ENCODE measurements at regions not wholly inside any gene's neighbourhood (a gene's known extent, or its start where the extent isn't known, plus 50 kb on each side); places are given as distances from the start of the nearest gene placed in this dataset.
"Not testable (repeated sequence)": the region's sequence is repeated elsewhere in the genome, so short reads cannot be mapped to it uniquely, and the experiment has no call there.

DNA sequence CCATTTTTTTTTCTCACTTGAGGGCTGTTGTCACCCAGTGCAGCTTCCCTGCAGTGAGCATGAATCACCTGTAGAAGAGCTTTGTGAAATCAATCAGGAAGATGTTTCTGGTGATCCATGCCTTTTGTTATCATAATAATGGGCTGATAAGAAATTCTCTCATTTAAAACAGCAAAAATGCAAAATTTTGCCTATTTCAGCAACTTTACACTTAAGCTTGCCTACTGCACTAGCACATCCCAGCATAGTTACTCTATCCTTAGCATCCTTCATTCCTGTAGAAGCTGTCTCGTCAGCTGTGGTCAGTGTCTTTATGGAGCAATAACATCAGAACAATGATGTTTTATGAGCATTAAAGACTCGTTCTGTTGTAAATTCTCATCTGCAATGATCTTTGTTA lies 178.6 kb upstream of the ZNF804A start:
- DNase-seq (ENCODE audit: low read depth), result no peak

DNA sequence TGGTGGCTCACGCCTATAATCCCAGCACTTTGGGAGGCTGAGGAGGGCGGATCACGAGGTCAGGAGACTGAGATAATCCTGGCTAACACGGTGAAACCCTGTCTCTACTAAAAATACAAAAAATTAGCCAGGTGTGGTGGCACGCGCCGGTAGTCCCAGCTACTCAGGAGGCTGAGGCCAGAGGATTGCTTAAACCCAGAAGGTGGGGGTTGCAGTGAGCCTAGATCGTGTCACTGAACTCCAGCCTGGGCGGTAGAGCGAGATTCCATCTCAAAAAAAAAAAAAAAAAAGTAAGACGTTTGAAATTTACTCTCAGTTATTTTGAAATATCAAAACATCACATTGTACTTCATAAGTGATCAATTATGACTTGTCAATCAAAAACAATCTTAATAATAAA lies 176.9 kb upstream of the ZNF804A start:
- not testable (repeated sequence) for DNase-seq (ENCODE audit: low read depth)

DNA sequence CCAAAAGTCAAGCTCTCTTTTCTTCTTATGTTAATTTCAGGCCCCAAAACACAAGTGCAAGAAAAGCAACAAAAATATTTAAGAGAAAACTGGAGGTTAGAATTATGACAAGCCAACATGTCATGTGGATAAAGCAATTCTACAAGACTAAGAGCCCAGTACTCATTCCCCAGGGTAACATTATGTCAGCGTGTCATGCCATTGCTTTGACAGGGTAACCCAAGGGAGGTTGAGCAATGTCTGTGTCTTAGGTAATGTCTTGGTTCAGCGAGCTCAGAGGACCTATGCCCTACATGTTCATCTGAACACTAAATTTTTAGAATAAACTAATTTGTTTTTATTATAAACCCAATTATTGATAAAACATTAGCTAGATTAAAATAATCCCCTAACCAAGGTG lies 173.2 kb upstream of the ZNF804A start:
- no peak for DNase-seq (ENCODE audit: low read depth)

DNA sequence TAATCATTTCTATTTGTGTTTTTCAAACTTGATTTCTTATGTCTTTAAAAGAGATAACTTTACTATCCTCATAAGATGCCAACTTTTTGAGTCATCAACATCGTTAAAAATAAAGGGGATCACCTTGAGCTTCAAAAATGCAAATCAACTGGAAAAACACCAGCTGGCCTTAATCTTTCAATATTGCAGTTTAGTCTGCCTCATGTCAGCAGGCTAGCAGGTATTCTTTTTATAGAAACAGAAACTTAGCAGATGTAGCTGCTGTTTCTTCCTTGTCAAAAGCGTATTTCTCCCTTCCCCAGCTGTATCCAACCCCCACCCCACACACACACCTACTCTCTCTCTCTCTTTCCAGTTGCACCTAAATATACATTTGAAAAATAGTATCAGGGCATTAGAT lies 154.1 kb upstream of the ZNF804A start:
- DNase-seq (ENCODE audit: low read depth), result no peak

DNA sequence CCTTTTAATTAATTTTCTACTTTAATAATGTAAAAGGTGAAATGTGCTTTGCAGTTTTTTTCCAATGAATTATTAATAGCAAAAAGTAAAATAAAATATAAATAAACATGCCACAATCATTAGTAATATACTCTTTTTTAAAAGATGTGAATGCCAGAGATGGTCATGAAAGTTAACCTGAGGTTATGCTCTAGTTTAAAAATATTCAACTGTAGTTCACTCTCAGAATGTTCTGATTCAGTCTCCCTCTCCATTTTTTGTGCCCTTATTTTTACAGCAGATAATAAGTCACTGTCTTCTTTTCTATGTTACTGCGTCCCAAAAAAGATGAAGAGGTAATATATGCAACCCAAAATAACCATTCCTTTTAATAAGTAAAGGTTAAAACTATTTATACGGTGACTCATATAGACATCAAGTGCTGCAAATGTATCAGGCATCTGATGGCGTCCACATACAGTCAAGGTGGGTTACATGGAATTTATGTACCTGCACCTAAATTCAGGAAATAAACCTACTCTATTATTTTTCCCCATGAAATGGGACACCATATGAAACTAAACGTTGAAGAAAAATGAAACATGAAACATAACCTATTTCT lies 153.6 kb upstream of the ZNF804A start:
- no peak for DNase-seq (ENCODE audit: low read depth)

DNA sequence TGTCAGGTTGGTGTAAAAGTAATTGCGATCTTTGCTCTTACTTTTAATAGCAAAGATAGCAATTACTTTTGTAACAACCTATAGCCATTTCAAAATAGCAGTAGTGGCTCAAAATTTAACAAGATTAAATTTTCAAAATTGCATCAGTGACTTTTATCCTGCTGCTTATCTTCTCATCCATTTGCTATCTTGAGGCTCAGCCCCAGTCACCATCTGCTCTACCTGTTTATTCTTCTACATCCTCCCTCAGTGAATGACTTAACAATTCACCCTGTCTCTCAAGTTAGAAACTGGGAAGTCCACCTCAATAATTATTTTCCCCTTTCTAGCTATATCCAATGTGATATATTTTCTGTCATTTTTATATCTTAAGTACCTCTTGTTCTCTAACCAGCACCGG lies 148.6 kb upstream of the ZNF804A start:
- no peak for DNase-seq (ENCODE audit: low read depth)

DNA sequence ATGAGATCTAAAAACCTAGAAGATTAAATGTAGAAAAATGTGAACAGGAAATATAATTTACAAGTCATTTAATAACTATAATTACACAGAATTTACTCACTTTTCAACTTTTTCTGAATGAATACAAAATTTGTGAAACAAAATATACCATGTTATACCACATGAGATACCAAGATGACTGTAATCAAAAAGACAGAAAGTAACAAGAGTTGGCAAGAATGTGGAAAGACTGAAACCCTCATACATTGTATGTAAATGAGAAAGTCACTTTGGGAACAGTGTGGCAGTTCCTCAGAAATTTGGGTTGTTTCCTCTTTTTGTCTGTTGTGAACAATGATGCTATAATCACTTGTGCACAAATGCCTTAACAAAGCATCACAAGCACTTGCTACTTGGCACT lies 145.4 kb upstream of the ZNF804A start:
- DNase-seq (ENCODE audit: low read depth), result no peak

DNA sequence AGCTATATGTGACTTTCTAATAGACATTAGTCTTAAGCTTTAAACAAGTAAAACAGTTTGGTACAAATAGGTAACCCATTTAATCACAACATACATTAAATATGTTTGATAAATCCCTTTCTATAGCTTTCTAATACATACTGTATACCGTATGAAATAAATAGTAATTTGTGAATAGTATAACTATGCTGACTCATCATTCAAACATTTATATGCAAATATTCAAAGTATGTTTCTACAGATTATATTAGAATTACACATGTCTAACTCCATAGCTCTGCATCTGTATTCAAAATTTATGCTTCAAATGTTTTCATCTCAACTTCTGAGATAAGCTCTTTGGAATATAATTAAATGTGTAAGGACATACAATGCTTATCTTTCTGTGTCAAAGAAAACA lies 142.7 kb upstream of the ZNF804A start:
- DNase-seq (ENCODE audit: low read depth), result no peak

DNA sequence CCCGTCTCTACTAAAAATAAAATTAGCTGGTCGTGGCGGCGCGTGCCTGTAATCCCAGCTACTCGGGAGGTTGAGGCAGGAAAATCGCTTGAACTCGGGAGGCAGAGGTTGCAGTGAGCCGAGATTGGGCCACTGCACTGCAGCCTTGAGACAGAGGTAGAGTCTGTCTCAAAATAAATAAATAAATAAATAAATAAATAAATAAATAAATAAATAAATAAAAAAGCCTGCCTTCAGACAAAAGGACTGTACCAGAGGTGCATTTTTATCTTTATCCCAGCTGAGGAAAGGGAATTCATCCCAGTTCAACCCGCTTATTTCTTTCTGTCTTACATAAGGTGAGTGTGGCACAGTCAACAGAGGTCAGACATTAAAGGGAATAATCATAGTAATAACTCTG lies 141.6 kb upstream of the ZNF804A start:
- DNase-seq (ENCODE audit: low read depth), result not testable (repeated sequence)

DNA sequence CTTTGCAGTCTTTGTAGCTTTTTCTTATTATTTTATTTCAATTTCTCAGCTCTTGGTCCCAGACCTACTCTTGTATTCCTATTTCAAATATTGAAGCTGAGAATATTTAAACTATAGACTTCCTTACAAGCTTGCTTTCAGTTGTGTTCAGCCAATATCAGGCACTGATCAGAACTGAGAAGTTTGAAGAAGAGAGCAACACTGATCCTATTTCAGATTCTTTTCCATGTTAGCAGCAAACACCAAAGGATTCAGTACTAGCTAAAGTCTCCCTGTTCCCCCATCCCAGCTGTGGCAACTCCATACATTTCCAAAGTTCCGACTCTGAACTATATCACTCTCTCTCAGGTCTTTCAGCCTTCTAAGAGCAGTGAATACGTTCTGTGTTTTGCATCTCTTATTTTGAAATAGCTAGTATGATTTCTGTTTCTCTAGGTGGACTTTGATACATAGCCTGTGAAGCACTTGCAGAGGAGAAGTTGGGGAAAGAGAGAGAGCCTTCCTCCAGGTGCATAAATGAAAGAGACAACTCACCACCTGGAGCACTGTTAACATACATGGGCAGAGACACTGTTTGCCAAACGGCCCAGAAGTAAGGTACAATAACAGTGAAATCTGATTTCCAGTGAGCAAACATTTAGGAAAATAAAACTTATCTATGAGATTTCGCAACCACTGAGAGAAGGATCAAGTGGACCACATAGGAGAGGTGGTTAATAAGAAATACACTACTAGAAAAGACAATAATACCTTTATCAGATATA lies 135.0 kb upstream of the ZNF804A start:
- DNase-seq (ENCODE audit: low read depth), result no peak

DNA sequence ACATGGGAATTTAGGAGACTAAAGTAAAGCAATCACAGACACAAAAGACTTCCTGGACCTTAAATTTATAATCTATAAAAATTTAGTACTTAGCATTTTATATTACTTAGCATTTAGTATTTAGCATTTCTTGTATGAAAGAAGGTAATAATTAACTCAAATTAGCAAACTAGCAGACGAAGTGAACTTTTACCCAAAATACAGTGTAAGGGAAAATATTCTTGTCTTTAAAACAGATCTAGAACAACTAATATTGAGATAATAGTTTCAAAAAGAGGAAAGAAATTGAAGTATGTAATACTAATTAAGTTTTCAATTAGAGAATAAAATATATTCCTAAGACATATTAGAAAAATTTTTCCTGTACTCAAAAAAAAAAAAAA lies 134.5 kb upstream of the ZNF804A start:
- no peak for DNase-seq (ENCODE audit: low read depth)

DNA sequence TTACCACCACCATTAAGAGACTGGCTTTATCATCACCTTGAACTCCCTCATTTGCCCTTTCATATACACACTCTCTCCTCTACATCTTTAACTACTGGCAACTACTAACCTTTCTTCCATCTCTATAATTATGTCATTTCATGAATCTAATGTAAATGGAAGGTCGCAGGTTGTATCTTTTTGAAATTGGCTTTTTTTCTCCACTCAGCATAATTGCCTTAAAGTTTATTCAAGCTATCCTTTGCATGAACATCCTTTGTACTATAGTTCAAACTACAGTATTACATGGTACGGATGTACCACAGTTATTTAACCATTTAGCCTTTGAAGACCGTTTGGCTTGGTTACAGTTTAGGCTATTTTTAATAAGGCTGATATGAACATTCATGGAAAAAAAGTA lies 129.5 kb upstream of the ZNF804A start:
- no peak for DNase-seq (ENCODE audit: low read depth)

DNA sequence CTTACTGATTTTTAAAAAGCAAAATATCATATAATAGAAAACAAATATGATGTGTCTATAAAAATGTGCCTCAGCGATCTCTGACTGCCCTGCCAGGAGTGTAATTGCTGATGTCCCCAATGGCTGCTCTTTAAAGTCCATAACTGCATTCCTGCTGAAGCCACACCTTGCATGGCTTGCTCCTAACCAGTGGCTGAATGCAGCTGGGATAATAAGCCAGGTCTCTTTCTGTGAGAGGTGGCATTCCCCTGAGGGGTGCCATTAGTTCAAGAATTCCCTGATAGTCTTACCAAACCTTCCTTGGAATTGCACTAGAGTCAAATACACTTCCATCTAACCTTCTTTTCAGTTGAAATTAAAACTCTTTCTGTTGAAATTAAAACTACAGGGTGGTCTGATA lies 125.8 kb upstream of the ZNF804A start:
- no peak for DNase-seq (ENCODE audit: low read depth)

DNA sequence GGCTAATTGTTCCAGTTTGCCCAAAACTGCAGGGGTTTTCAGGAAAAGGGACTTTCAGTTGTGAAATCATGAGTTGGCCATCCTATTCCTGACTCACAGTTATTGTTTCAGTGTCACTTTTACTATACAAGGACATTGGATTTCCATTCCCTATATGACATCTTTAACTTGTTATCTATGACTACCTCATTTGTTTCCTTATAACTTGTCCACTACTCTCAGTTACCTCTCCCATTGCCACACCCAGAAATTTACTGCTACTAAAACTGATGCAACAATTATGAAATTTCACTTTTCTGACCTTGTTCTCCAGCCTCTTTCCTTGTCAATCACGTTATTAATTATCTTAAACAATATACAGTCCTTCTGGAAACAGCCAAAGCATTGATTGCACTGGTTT lies 116.5 kb upstream of the ZNF804A start:
- DNase-seq (ENCODE audit: low read depth), result no peak

DNA sequence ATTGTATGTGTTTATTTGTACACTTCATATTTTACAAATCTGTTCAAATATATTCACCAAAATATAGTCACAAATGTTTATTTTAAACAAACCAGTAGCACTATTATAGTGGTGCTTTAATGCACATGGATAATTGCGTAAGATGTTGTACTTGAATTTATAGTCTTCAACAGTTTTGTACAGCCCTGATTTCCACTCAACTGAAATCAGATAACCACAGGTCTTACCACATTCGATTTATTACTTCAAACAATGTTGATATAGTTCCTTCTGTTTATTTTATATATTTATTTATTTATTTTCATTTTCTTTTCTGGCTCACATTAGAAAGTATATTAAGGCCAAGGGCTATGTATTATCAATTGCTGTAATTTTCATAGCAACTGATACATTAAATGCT lies 99.4 kb upstream of the ZNF804A start:
- DNase-seq (ENCODE audit: low read depth), result no peak

DNA sequence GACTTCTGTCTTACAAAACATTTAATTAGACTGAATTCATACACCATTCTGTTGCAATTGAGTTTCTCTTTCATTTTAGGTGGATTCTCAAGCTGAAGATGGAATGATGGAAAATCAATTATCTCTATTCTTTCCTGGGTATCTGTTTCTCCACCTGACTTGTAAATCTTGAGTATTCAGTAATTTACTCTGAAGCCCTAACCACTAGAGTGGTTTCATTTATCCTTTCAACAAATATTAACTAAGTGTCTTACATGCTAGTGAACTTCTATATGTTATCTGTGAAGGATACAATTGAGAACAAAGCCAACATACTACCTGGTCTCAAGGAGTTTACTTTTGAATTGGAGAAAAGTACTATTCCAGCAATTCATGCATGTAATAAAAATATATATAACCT lies 94.1 kb upstream of the ZNF804A start:
- no peak for DNase-seq (ENCODE audit: low read depth)

DNA sequence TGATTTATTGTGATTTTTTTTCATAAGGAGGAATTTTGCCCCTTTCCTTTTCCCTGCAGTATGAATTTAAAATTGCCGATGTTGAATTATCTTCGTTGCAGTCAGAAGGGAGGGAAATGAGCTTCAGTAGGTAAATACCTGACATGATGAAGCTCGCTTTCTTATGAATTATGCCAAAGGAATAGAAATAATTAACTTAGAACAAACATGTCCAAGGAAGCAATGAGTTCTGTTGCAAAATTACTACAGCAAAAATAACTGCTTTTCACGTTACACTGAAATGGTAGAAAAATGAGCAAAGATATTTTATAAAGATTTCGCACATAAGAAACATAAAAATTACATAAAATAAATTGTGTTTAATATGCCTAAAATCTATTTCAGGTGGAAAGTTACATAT lies 91.1 kb upstream of the ZNF804A start:
- no peak for DNase-seq (ENCODE audit: low read depth)

DNA sequence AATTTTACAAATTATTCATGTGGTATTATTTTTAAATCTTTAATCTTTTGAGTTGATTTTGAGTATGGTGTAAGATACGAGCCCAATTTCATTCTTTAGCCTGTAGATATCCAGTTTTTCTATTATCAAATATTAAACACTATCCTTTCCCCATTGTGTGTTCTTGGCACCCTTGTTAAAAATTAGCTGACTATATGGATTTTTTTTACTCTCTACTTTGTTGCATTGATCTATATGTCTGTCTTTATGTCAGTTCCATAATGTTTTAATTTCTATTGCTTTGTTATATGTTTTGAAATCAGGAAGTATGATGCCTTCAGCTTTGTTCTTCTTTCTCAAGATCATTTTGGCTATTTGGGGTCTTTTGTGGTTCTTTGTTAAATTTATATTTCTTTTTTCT lies 80.9 kb upstream of the ZNF804A start:
- DNase-seq (ENCODE audit: low read depth), result no peak

DNA sequence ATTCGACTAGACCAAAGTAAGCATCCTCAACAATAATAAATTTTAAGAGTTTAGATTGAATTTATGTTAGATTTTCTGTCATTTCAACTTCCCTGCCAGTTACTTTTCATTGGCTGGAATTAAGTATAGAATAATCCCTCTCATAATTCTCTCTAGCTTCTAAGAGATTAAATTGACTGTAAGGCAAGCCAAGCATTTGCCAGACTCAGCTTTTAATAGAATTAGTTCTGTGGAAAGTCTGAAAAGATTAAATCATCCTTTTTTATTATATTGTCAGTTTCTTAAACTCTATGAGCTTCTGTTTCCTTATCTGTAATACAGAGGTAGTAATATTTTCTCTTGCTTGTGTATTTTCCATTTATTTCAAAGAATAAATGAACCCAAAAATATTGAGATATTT lies 77.9 kb upstream of the ZNF804A start:
- no peak for DNase-seq (ENCODE audit: low read depth)

DNA sequence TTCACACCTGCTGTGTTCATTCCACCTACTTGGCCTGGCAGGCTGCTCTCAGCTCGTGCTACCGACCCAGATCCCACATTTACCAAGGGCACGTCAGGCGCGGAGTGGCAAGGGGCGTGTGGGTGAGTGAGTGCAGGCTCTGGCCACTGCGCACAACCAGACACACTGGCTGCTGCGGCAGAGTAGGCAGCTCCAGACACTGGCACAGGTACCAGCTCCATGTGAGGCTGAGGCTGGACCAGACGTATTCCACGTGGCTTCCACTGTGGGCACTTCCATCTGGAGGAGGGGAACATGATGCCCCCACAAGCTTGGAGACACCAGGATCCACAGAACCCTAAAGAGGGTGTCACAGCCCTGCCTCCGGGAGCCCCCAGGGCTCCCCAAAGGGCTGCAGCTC lies 74.6 kb upstream of the ZNF804A start:
- DNase-seq (ENCODE audit: low read depth), result no peak

DNA sequence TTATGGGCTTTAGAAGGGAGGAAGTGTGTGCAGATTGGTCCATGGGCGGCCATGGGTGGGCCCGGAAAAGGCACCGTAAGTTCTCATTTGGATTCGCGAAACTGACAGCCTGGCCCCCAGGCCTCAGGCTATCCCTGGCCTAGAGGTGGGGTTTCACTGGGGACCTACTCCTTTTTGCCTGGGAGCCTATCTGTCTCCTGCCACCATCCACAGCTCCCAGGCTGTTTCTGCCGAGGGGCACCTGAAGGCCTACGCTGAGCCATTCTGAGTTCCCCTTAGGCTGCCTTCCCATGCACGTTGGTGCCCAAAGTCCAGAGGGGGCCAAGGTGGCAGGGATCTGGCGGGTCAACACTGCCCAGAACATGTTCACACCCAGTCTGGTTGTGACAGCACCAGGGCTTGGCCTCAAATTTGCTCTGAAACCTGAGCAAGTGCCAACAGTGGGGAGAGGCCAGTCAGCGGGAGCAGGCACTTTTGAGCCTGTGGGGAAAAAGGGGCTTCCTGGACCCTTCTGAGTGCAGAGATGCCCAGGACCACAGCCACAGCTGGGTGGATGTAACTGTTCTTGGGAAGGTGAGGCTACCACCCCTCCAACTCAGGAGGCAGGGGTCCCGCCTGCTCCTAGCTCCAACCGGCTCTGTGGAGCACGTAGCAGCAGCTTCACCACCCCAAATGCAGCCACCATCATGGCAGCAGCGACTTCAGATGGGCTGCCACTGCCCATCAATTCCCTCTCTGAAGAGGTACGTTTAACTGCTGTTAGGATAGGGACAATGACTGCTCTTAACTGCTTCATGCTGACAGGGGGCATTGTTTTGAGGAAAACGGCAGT lies 73.6 kb upstream of the ZNF804A start:
- no peak for DNase-seq (ENCODE audit: low read depth)

DNA sequence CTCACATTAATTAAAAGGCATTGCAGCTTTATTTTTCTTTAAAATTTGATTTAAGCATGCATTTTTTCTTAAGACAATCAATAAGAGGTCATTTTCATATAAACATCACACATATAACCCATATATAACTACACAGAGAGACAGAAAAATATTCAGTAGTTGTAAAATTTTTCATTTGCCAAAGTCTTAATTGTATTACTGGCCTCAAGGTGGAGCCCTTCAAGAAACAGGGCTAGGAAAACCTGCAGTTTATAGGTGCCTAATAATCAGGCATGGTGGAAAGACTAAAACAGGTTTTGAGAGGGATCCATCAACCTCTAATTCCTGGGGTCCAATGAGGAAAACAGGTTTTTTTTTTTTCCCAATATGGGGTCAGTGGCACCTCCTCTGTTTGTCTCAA lies 71.3 kb upstream of the ZNF804A start:
- DNase-seq (ENCODE audit: low read depth), result no peak

DNA sequence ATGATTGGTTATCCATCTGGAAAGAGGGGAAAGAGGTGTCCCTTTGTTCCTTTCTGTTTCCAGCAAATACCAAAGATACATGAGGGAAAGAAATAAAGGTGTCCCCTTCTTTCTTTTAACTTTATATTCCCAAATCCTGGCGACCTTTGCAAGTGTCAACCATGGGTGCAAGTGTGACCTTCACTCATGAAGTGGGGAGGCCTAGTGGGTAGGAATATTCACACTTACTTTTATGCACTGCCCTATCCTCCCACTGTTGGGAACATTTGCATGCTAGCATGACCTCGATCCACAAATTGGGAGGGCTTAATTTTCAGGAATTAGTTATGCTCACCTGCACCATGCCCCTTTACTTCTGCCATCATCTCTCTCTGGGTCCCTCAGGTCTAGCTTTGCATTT lies 70.2 kb upstream of the ZNF804A start:
- no peak for DNase-seq (ENCODE audit: low read depth)

All from forelimb muscle (tissue), 1 donor.